DND-41 (cell line): ENCODE measurements at regions not wholly inside any gene's neighbourhood (a gene's known extent, or its start where the extent isn't known, plus 50 kb on each side); places are given as distances from the start of the nearest gene placed in this dataset.

ENCODE experiments used
- ATAC-seq: fragments of 200-7000 bp; cut with Tn5 transposase; 3 replicates; pipeline ENCODE4 v1.9.1; 2021; ENCODE audit warnings: low read depth; ENCODE audit not compliant: insufficient read depth
- DNase-seq: peaks from one replicate; pipeline ENCODE4 v3.0.0-alpha.2; 2020
- H2AFZ ChIP-seq: 2 replicates; pipeline ENCODE4 v1.6.0; 2012; ENCODE audit warnings: low read depth, low read length
- H3K27ac ChIP-seq: 2 replicates; pipeline ENCODE4 v1.5.1; 2012; ENCODE audit warnings: low read length, inconsistent platforms
- H3K27me3 ChIP-seq: fragments of 200-600 bp; sonication (generic); 2 replicates; pipeline ENCODE4 v1.6.0; 2012; ENCODE audit warnings: low read length, mild to moderate bottlenecking, inconsistent platforms; ENCODE audit not compliant: insufficient read depth, poor library complexity
- H3K36me3 ChIP-seq: 2 replicates; pipeline ENCODE4 v1.5.1; 2012; ENCODE audit warnings: low read length, inconsistent platforms; ENCODE audit not compliant: insufficient read depth
- H3K4me1 ChIP-seq: 2 replicates; pipeline ENCODE4 v1.5.1; 2012; ENCODE audit warnings: mild to moderate bottlenecking, low read length; ENCODE audit not compliant: insufficient read depth
- H3K4me2 ChIP-seq: 2 replicates; pipeline ENCODE4 v1.6.0; 2012; ENCODE audit warnings: mild to moderate bottlenecking, moderate library complexity, low read length, inconsistent platforms; ENCODE audit not compliant: insufficient read depth
- H3K4me3 ChIP-seq, 2 experiments: fragments of 200-600 bp in 1 of 2; shearing (Covaris generic) in 1 of 2; 2 replicates each; pipeline ENCODE4 v1.5.1; 2012 to 2016; ENCODE audit warnings: inconsistent platforms in 2 of 2, low read length in 2 of 2, mild to moderate bottlenecking in 2 of 2, low read depth in 1 of 2, moderate library complexity in 1 of 2
- H3K79me2 ChIP-seq: 2 replicates; pipeline ENCODE4 v1.6.0; 2012; ENCODE audit warnings: low read length, inconsistent platforms; ENCODE audit not compliant: insufficient read depth
- H3K9ac ChIP-seq: 2 replicates; pipeline ENCODE4 v1.6.0; 2012; ENCODE audit warnings: low read depth, mild to moderate bottlenecking, inconsistent platforms, low read length, moderate library complexity
- H3K9me3 ChIP-seq: 2 replicates; pipeline ENCODE4 v1.5.1; 2012; ENCODE audit warnings: low read length, moderate library complexity, mild to moderate bottlenecking, inconsistent platforms; ENCODE audit not compliant: insufficient read depth, severe bottlenecking
- H4K20me1 ChIP-seq: 2 replicates; pipeline ENCODE4 v1.6.0; 2012; ENCODE audit warnings: low read length; ENCODE audit not compliant: insufficient read depth
- EZH2 ChIP-seq: IDR thresholded peaks from 3 replicates; pipeline ENCODE4 v1.6.1; 2012; ENCODE audit warnings: borderline replicate concordance, low read depth, mild to moderate bottlenecking, moderate library complexity, low read length, inconsistent platforms; ENCODE audit not compliant: severe bottlenecking
- TF ChIP-seq, protein P1 (sequence below): IDR thresholded peaks from 2 replicates; pipeline ENCODE4 v1.5.1; 2012; ENCODE audit warnings: borderline replicate concordance, low read length, moderate library complexity, mild to moderate bottlenecking; ENCODE audit not compliant: poor library complexity, severe bottlenecking; ENCODE audit errors: extremely low read depth

- Histone ChIP-seq H3K36me3 (no peaks in the 10 kb centered on the region), H3K4me3 (peak overlapping the region in 1 of 2 experiments; percentile 37; a peak in 2 of 4 replicates), H3K4me2 (peak overlapping the region; percentile 56), H3K27me3 (no peaks in the 10 kb centered on the region), H2AFZ (peak overlapping the region; percentile 53), H3K79me2 (no peaks in the 10 kb centered on the region), H4K20me1 (no peaks in the 10 kb centered on the region), H3K4me1 (peaks cover 35% of the 10 kb centered on the region), H3K9ac (peak overlapping the region; percentile 34), H3K9me3 (no peaks in the 10 kb centered on the region), H3K27ac (peak overlapping the region; percentile 85)
- peak; percentile 94 for ATAC-seq
- peak; percentile 86 for DNase-seq
- TF ChIP-seq, protein P1, sequence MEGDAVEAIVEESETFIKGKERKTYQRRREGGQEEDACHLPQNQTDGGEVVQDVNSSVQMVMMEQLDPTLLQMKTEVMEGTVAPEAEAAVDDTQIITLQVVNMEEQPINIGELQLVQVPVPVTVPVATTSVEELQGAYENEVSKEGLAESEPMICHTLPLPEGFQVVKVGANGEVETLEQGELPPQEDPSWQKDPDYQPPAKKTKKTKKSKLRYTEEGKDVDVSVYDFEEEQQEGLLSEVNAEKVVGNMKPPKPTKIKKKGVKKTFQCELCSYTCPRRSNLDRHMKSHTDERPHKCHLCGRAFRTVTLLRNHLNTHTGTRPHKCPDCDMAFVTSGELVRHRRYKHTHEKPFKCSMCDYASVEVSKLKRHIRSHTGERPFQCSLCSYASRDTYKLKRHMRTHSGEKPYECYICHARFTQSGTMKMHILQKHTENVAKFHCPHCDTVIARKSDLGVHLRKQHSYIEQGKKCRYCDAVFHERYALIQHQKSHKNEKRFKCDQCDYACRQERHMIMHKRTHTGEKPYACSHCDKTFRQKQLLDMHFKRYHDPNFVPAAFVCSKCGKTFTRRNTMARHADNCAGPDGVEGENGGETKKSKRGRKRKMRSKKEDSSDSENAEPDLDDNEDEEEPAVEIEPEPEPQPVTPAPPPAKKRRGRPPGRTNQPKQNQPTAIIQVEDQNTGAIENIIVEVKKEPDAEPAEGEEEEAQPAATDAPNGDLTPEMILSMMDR = no peak
- no peak for TF ChIP-seq EZH2
Measured at GRCh38 chr18:44507729-44508325, 172.9 kb upstream of the SETBP1 start.

- Histone ChIP-seq H3K36me3 (no peaks in the 10 kb centered on the region), H2AFZ (peak overlapping the region; percentile 53), H3K27me3 (no peaks in the 10 kb centered on the region), H3K9me3 (no peaks in the 10 kb centered on the region), H4K20me1 (no peaks in the 10 kb centered on the region), H3K4me2 (peak overlapping the region; percentile 56), H3K79me2 (no peaks in the 10 kb centered on the region), H3K4me1 (peaks cover 29% of the 10 kb centered on the region), H3K4me3 (peak overlapping the region in 1 of 2 experiments; percentile 37; a peak in 2 of 4 replicates), H3K9ac (peak overlapping the region; percentile 34), H3K27ac (peak overlapping the region; percentile 85)
- TF ChIP-seq, protein P1 = no peak
- TF ChIP-seq EZH2 = no peak
- ATAC-seq (no peak), DNase-seq (no peak)
Measured at GRCh38 chr18:44508474-44508873, 172.2 kb upstream of the SETBP1 start.

GRCh38 chr18:44509048-44509447 lies 171.6 kb upstream of the SETBP1 start:
- no peaks in the 10 kb centered on the region for H3K27me3 ChIP-seq
- H3K9me3 ChIP-seq = no peaks in the 10 kb centered on the region
- no peaks in the 10 kb centered on the region for H3K36me3 ChIP-seq
- H4K20me1 ChIP-seq = no peaks in the 10 kb centered on the region
- TF ChIP-seq EZH2 = no peak
- TF ChIP-seq, protein P1 = no peak
- peak overlapping the region; percentile 85; the same call in 1 of the 2 replicates for H3K27ac ChIP-seq
- H3K4me2 ChIP-seq = no peak overlapping the region
- DNase-seq (no peak), ATAC-seq (no peak)
- peaks cover 29% of the 10 kb centered on the region for H3K4me1 ChIP-seq
- H2AFZ ChIP-seq = no peak overlapping the region
- H3K4me3 ChIP-seq = no peak overlapping the region
- no peaks in the 10 kb centered on the region for H3K79me2 ChIP-seq
- H3K9ac ChIP-seq = no peak overlapping the region
